GM12801 (cell line): ENCODE measurements at regions not wholly inside any gene's neighbourhood (a gene's known extent, or its start where the extent isn't known, plus 50 kb on each side); places are given as distances from the start of the nearest gene placed in this dataset.

Experiments
- TF ChIP-seq, protein P1 (sequence below): IDR thresholded peaks from one replicate; pipeline ENCODE4 v1.5.1; 2011; ENCODE audit warnings: control low read depth; ENCODE audit not compliant: insufficient read length; ENCODE audit errors: extremely low read depth

DNA sequence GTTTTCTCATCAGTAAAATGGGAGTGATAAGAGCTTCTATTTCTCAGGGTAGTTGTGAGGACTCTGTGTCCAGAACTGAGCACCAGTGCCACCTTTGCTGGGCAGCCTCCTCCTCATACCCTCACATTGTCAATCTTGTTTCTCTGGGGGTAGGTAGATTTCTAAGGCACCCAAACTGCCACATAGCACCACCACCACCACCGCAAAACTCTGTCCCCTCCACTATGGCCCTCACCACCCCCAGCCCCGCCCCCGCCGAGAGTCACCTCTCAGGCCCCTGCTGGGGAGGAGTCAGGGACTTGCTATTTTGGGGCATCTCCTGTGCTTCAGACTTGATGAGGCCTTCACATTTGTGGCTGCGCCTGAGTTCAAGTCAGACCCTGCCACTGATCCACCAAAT is 549.2 kb downstream of the PTPRU start:
- TF ChIP-seq, protein P1, sequence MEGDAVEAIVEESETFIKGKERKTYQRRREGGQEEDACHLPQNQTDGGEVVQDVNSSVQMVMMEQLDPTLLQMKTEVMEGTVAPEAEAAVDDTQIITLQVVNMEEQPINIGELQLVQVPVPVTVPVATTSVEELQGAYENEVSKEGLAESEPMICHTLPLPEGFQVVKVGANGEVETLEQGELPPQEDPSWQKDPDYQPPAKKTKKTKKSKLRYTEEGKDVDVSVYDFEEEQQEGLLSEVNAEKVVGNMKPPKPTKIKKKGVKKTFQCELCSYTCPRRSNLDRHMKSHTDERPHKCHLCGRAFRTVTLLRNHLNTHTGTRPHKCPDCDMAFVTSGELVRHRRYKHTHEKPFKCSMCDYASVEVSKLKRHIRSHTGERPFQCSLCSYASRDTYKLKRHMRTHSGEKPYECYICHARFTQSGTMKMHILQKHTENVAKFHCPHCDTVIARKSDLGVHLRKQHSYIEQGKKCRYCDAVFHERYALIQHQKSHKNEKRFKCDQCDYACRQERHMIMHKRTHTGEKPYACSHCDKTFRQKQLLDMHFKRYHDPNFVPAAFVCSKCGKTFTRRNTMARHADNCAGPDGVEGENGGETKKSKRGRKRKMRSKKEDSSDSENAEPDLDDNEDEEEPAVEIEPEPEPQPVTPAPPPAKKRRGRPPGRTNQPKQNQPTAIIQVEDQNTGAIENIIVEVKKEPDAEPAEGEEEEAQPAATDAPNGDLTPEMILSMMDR: no peak

GRCh38 chr1:29785137-29785527 is 548.8 kb downstream of the PTPRU start:
- TF ChIP-seq, protein P1: no peak

DNA sequence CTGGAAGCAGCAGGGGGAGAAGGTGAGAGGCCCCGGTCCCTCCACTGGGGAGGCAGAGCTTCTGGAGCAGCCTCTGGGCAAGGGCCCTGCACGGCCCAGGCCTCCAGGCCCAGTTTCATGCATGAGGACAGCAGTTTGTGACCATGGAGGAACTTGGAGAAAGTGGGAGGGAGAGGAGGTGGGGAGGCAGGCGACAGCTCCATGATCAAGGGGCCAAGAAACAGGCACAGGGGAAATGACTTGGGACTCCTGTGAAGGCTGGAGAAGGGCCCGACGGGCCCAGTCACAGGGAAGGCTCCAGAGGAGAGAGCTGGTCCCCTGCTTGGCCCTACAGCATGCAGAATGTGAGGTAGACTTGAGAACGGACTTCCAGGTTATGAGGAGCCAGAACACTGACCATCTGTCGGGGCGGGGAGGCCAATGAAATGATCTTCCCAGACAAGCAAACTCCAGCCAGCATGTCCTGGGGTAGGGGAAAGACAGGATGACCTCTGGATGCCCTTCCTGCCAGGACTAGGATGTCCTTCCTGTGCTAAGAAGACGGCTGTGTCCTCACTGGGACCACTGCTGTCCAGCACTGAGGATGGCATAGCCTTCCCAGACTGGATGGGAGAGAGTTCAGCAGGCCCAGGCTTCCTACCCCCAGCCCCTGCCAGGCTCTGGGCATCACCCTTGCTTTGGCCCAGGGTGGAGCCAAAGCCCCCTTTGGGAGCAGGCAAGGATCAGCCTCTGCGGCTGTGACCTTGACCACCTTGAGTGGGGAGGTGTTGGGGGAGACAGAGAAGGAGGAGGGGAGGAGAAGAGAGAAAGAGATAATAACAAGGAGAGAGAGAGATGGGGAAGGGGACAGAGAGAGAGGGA is 548.2 kb downstream of the PTPRU start:
- TF ChIP-seq, protein P1: no peak

DNA sequence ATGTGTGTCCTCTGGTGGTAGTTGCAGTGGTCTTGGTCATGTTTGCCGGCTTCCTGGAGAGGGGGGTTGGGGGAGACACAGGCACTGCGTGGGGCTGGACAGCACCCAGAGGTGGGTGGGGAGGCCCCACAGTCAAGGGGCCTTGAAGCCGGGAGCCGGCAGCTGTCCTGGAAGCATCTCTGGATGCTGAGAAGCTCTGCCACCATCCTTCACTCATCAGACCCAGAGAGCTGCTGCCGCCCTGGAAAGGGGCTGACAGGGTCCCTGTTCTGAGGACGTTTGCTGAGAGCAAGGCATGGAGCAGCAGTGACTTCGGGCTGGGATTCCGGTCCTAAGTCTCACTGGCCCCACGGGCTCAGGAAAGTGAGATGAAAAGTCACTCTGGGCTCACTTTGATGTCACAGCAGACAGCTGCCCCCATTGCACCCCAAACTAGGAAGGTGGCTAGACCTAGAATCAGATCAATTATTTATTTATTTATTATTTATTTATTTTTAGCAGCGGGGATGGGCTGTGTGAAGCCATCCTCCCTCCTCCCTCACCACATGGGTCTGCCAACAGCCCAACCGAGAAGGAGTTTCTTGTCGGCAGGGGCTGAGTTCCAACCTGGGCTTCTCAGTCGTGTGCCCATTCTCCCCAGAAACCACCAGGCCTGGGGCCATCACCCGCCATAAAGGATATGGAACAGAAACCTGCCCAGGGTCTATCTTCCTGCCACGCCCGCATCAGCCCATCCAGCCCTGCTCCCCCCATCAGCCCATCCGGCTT is 547.4 kb downstream of the PTPRU start:
- TF ChIP-seq, protein P1: no peak

- TF ChIP-seq, protein P1: no peak
Observed at GRCh38 chr1:29782846-29783507, 546.7 kb downstream of the PTPRU start.

- TF ChIP-seq, protein P1: no peak
Observed at GRCh38 chr1:29779146-29779545, 542.8 kb downstream of the PTPRU start.

DNA sequence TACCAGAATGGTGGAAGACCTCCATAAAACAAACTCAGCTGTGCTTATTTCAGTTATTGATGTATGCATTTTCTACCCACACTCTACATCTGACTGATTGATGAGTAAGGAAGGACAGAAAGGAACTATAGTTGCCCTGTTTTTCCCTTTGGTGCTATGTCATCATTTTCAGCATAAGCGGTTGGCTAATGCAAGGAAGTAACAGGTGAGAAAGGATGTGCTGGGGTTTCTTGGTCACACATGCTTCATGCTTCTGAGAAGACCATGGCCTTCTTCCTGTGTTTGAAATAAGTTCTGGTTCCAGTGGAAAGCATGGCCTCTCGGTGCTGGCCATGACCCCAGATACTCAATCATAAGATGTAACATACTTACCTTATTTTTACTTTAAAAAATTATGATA is 541.2 kb downstream of the PTPRU start:
- TF ChIP-seq, protein P1: no peak
